H1 (cell line): ENCODE measurements at regions not wholly inside any gene's neighbourhood (a gene's known extent, or its start where the extent isn't known, plus 50 kb on each side); places are given as distances from the start of the nearest gene placed in this dataset.

Source experiments
- CREB1 ChIP-seq: IDR thresholded peaks from 2 replicates; pipeline ENCODE4 v1.6.1; 2012; ENCODE audit warnings: inconsistent platforms
- KDM1A ChIP-seq: fragments of 200-600, 300-600 bp; sonication (generic); IDR thresholded peaks from 2 replicates; pipeline ENCODE4 v1.7.1; 2016; ENCODE audit warnings: mild to moderate bottlenecking, low read length, borderline replicate concordance
- NRF1 ChIP-seq: IDR thresholded peaks from 2 replicates; pipeline ENCODE4 v1.6.1; 2011; ENCODE audit warnings: mild to moderate bottlenecking, low read depth, low read length, improper control_type of control experiment
- POLR2A ChIP-seq, 2 experiments: IDR thresholded peaks; 1 replicate in 1 of 2; 2 replicates in 1 of 2; pipeline ENCODE4 v1.6.1; 2011; ENCODE audit warnings: low read depth in 2 of 2, low read length in 2 of 2, mild to moderate bottlenecking in 2 of 2; ENCODE audit errors: control extremely low read depth in 1 of 2
- POLR2AphosphoS5 ChIP-seq: IDR thresholded peaks from 2 replicates; pipeline ENCODE4 v1.6.1; 2011; ENCODE audit warnings: low read depth, low read length
- RAD21 ChIP-seq, 2 experiments: IDR thresholded peaks in 1 of 2; conservative IDR thresholded peaks in 1 of 2; 2 replicates each; pipeline ENCODE4 v1.6.1; 2011; ENCODE audit warnings: low read depth in 2 of 2, low read length in 2 of 2, improper control_type of control experiment in 1 of 2, inconsistent platforms in 1 of 2, mild to moderate bottlenecking in 1 of 2, moderate library complexity in 1 of 2
- RFX5 ChIP-seq: IDR thresholded peaks from 2 replicates; pipeline ENCODE4 v1.6.1; 2011; ENCODE audit warnings: low read depth, low read length, improper control_type of control experiment, borderline replicate concordance
- SAP30 ChIP-seq: fragments of 300-600 bp; sonication (generic); IDR thresholded peaks from 2 replicates; pipeline ENCODE4 v1.7.1; 2012; ENCODE audit warnings: low read length, moderate library complexity, mild to moderate bottlenecking, inconsistent platforms; ENCODE audit not compliant: insufficient read depth, insufficient replicate concordance

GRCh38 chr21:35819134-35819533 is 241.2 kb downstream of the SETD4 start (continued):
- TF ChIP-seq POLR2AphosphoS5, result no peak
- TF ChIP-seq SAP30, result no peak
- no peak for TF ChIP-seq CREB1
- TF ChIP-seq KDM1A, result no peak
- TF ChIP-seq RAD21 (IDR thresholded peaks at IDR 0.05 in 1 of 2, conservative IDR thresholded peaks at IDR 0.05 in 1 of 2; ENCODE audit: low read depth in 2 of 2, low read length in 2 of 2), result no peak
- no peak for TF ChIP-seq POLR2A (IDR thresholded peaks at IDR 0.05; ENCODE audit: control extremely low read depth in 1 of 2, low read depth in 2 of 2, low read length in 2 of 2)
- no peak for TF ChIP-seq NRF1
- no peak for TF ChIP-seq RFX5
- TF ChIP-seq, all 59 proteins: peak for 0
